CD4-positive, alpha-beta T cell (primary cell): ENCODE measurements at regions not wholly inside any gene's neighbourhood (a gene's known extent, or its start where the extent isn't known, plus 50 kb on each side); places are given as distances from the start of the nearest gene placed in this dataset.

Experiments used
- ATAC-seq: fragments of 200-7000 bp; cut with Tn5 transposase; one replicate; pipeline ENCODE4 v1.10.0; 2022; ENCODE audit warnings: mild to moderate bottlenecking; ENCODE audit not compliant: poor library complexity
- CTCF ChIA-PET: fragments of 350-600 bp; sonication (Branson Sonifier 250); formaldehyde crosslinking; loops from one replicate; lab custom pipeline; 2021; ENCODE audit warnings: antibody characterized with exemption, inconsistent platforms; lab: Charles Lee
- POLR2A ChIA-PET: fragments of 350-600 bp; sonication (Branson Sonifier 250); formaldehyde crosslinking; loops from one replicate; lab custom pipeline; 2021; ENCODE audit warnings: antibody characterized with exemption, inconsistent platforms; lab: Charles Lee
- DNase-seq, 14 experiments: peaks; one replicate each; pipeline ENCODE4 v3.0.0-alpha.2; 2013 to 2020; ENCODE audit warnings: mixed read lengths in 2 of 14
- H3K27ac ChIP-seq, 2 donors: one replicate each; pipeline versions ENCODE4 v1.5.1 to v1.7.0; 2013; ENCODE audit warnings: low read length in 2 of 2, low read depth in 1 of 2, mild to moderate bottlenecking in 1 of 2
- H3K27me3 ChIP-seq, 2 experiments: 1 replicate in 1 of 2; 2 replicates in 1 of 2; pipeline versions ENCODE4 v1.6.1 to v1.7.0; 2013; ENCODE audit warnings: low read length in 2 of 2, control low read depth in 1 of 2, mild to moderate bottlenecking in 1 of 2, moderate library complexity in 1 of 2; ENCODE audit not compliant: insufficient read depth in 2 of 2, control insufficient read depth in 1 of 2
- H3K36me3 ChIP-seq: one replicate; pipeline ENCODE4 v1.6.1; 2013; ENCODE audit warnings: low read length, control low read depth; ENCODE audit not compliant: insufficient read depth
- H3K4me1 ChIP-seq: one replicate; pipeline ENCODE4 v1.6.1; 2013; ENCODE audit warnings: low read length, control low read depth; ENCODE audit not compliant: insufficient read depth
- H3K4me3 ChIP-seq: one replicate; pipeline ENCODE4 v1.5.1; 2013; ENCODE audit warnings: mild to moderate bottlenecking, low read length, moderate library complexity
- H3K9me3 ChIP-seq, 2 experiments: 1 replicate in 1 of 2; 2 replicates in 1 of 2; pipeline versions ENCODE4 v1.6.1 to v1.7.0; 2013; ENCODE audit warnings: low read length in 2 of 2, mild to moderate bottlenecking in 2 of 2, control low read depth in 1 of 2, moderate library complexity in 1 of 2; ENCODE audit not compliant: control insufficient read depth in 1 of 2, insufficient read depth in 1 of 2
- H3K27ac Mint-ChIP-seq: one replicate; pipeline ENCODE4 v1.8.0; 2020; ENCODE audit warnings: mixed read lengths
- H3K27me3 Mint-ChIP-seq: one replicate; pipeline ENCODE4 v1.8.0; 2021; ENCODE audit warnings: mixed read lengths
- H3K36me3 Mint-ChIP-seq: one replicate; pipeline ENCODE4 v1.8.0; 2021; ENCODE audit warnings: low read depth, mixed read lengths
- H3K4me1 Mint-ChIP-seq: one replicate; pipeline ENCODE4 v1.8.0; 2021; ENCODE audit warnings: low read depth, mixed read lengths
- H3K4me3 Mint-ChIP-seq: one replicate; pipeline ENCODE4 v1.8.0; 2020; ENCODE audit warnings: mild to moderate bottlenecking, mixed read lengths
- H3K9me3 Mint-ChIP-seq: one replicate; pipeline ENCODE4 v1.8.0; 2020; ENCODE audit warnings: mixed read lengths
- CTCF ChIP-seq: fragments of 200-600 bp; IDR thresholded peaks from one replicate; pipeline ENCODE4 v1.8.0; 2022; ENCODE audit warnings: antibody characterized with exemption, mild to moderate bottlenecking
- intact Hi-C, 2 experiments: fragments of 100-400 bp; cut with DNase I in 1 of 2; cut with micrococcal nuclease in 1 of 2; formaldehyde crosslinking; loops; one replicate each; pipeline versions ENCODE4 v1.15.1 to v1.9.0; 2023 to 2025; cut with DNase I, micrococcal nuclease

GRCh38 chr7:82548141-82548688 lies 104.6 kb upstream of the CACNA2D1 start:
- Mint-ChIP-seq H3K9me3 (peaks cover 3% of the 10 kb centered on the region), H3K4me1 (no peaks in the 10 kb centered on the region), H3K27ac (no peak overlapping the region), H3K27me3 (no peaks in the 10 kb centered on the region), H3K36me3 (no peaks in the 10 kb centered on the region), H3K4me3 (no peak overlapping the region)
- intact Hi-C loops, result no loop called here
- Histone ChIP-seq H3K4me1 (no peaks in the 10 kb centered on the region), H3K9me3 (peaks cover 0 to 4% of the 10 kb centered on the region in 2 experiments), H3K36me3 (no peaks in the 10 kb centered on the region), H3K27ac (no peak overlapping the region), H3K27me3 (no peaks in the 10 kb centered on the region), H3K4me3 (no peak overlapping the region)
- no peak for TF ChIP-seq CTCF
- DNase-seq (no peak), ATAC-seq (no peak)
- CTCF ChIA-PET, result no interaction called here
- POLR2A ChIA-PET, result no interaction called here

GRCh38 chr7:82542665-82543064 lies 99.1 kb upstream of the CACNA2D1 start:
- ATAC-seq (no peak), DNase-seq (no peak)
- TF ChIP-seq CTCF, result no peak
- Mint-ChIP-seq H3K27me3 (no peaks in the 10 kb centered on the region), H3K4me1 (no peaks in the 10 kb centered on the region), H3K36me3 (no peaks in the 10 kb centered on the region), H3K9me3 (no peaks in the 10 kb centered on the region), H3K27ac (no peak overlapping the region), H3K4me3 (no peak overlapping the region)
- Histone ChIP-seq H3K27ac (no peak overlapping the region), H3K36me3 (no peaks in the 10 kb centered on the region), H3K27me3 (no peaks in the 10 kb centered on the region), H3K4me1 (no peaks in the 10 kb centered on the region), H3K9me3 (no peaks in the 10 kb centered on the region), H3K4me3 (no peak overlapping the region)
- intact Hi-C loops, result no loop called here
- ChIA-PET POLR2A (no interaction called here), CTCF (no interaction called here)

GRCh38 chr7:82539969-82540368 lies 96.4 kb upstream of the CACNA2D1 start:
- Mint-ChIP-seq H3K4me1 (no peaks in the 10 kb centered on the region), H3K27me3 (no peaks in the 10 kb centered on the region), H3K9me3 (no peaks in the 10 kb centered on the region), H3K36me3 (no peaks in the 10 kb centered on the region), H3K27ac (no peak overlapping the region), H3K4me3 (no peak overlapping the region)
- no peak for DNase-seq
- Histone ChIP-seq H3K4me1 (no peaks in the 10 kb centered on the region), H3K36me3 (no peaks in the 10 kb centered on the region), H3K4me3 (no peak overlapping the region), H3K27me3 (no peaks in the 10 kb centered on the region), H3K27ac (no peak overlapping the region), H3K9me3 (peaks cover 0 to 3% of the 10 kb centered on the region in 2 experiments)
- ATAC-seq, result no peak
- TF ChIP-seq CTCF, result no peak
- POLR2A ChIA-PET, result no interaction called here
- CTCF ChIA-PET, result no interaction called here
- intact Hi-C loops, result no loop called here
